HG03139 (cell line): ENCODE measurements at regions not wholly inside any gene's neighbourhood (a gene's known extent, or its start where the extent isn't known, plus 50 kb on each side); places are given as distances from the start of the nearest gene placed in this dataset.
"Not testable (repeated sequence)": the region's sequence is repeated elsewhere in the genome, so short reads cannot be mapped to it uniquely, and the experiment has no call there.

Experiments used
- ATAC-seq: cut with Tn5 transposase; IDR thresholded peaks from one replicate; pipeline ENCODE4 v1.9.1; 2021; ENCODE audit not compliant: unreplicated experiment

- no peak for ATAC-seq
Measured at GRCh38 chr10:7108141-7108540, 302.7 kb downstream of the SFMBT2 start.

- no peak for ATAC-seq
Measured at GRCh38 chr10:7107285-7107684, 303.5 kb downstream of the SFMBT2 start.

- ATAC-seq: not testable (repeated sequence)
Measured at GRCh38 chr10:7104379-7104778, 306.5 kb downstream of the SFMBT2 start.

- peak; percentile 61 for ATAC-seq
Measured at GRCh38 chr10:7102557-7103349, 308.1 kb downstream of the SFMBT2 start.

- ATAC-seq: no peak
Measured at GRCh38 chr10:7102084-7102483, 308.8 kb downstream of the SFMBT2 start.

- no peak for ATAC-seq
Measured at GRCh38 chr10:7101451-7101850, 309.4 kb downstream of the SFMBT2 start.

- ATAC-seq: no peak
Measured at GRCh38 chr10:7100032-7100702, 310.7 kb downstream of the SFMBT2 start.

GRCh38 chr10:7098160-7098762, 312.6 kb downstream of the SFMBT2 start:
- no peak for ATAC-seq

DNA sequence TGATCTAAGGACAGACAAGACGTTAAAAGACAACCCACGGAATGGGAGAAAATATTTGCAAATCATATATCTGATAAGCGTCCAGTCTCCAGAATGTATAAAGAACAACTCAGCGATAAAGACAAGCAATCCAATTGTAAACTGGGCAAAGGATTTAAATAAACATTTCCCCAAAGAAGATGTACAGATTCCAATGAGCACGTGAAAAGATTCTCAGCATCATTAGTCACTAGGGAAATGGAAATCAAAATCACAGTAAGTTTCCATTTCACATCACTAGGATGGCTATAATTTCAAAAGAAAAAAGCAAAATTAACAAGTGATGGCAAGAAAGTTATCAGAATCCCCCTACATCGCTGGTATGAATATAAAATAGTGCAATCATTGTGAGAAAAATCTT, 316.1 kb downstream of the SFMBT2 start:
- no peak for ATAC-seq

- ATAC-seq: no peak
Measured at GRCh38 chr10:7093368-7093767, 317.5 kb downstream of the SFMBT2 start.

GRCh38 chr10:7092603-7093002, 318.2 kb downstream of the SFMBT2 start:
- no peak for ATAC-seq

DNA sequence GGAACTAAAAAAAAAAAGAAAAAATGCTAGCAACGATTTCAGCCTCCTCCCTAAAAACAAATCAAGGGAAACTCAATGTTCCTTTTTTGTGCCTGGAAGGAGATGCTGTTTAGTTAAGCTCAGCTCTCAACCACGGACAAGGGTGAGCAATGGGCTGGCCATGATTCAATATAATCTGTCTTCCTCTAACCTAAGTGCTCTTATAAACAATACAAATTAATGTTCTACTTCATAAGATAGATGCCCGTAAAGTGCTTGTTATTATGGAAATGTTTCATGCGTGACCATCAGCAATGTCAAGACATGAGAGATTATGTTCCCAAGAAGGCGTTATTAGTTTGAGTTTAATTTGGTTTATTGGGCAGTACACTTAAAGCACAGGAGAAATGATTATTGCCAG, 320.3 kb downstream of the SFMBT2 start:
- no peak for ATAC-seq

DNA sequence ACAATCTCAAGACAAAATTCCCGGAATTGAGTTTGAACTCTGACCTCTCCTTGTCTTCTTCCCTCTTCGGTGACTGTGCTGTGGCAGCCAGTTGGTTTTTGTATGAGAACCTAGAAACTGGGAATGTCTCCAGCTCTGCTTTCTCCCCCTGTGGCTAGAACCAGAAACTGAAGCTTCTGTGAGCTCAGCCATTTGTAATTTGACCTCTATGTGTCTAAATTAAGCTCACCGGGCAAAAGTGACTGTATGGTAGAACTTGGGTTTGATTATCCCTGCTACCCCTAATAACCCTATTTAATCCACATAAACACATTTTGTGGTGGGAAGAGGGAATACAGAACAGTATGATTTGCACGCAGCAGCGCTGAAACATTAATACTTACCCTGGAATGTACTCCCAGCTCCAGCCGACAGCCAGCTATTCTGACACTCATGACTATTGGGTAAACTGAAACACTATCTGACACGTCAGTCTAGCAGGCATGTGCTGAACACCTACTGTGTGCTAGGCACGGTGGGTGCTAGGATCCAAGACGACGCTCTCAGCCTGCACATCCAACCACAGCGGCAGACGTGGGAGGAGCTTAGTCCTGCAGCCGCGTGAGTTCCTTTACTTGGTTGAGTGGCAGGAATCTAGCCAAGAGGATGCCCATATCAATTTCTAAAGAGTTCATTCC, 324.8 kb downstream of the SFMBT2 start:
- ATAC-seq: no peak

DNA sequence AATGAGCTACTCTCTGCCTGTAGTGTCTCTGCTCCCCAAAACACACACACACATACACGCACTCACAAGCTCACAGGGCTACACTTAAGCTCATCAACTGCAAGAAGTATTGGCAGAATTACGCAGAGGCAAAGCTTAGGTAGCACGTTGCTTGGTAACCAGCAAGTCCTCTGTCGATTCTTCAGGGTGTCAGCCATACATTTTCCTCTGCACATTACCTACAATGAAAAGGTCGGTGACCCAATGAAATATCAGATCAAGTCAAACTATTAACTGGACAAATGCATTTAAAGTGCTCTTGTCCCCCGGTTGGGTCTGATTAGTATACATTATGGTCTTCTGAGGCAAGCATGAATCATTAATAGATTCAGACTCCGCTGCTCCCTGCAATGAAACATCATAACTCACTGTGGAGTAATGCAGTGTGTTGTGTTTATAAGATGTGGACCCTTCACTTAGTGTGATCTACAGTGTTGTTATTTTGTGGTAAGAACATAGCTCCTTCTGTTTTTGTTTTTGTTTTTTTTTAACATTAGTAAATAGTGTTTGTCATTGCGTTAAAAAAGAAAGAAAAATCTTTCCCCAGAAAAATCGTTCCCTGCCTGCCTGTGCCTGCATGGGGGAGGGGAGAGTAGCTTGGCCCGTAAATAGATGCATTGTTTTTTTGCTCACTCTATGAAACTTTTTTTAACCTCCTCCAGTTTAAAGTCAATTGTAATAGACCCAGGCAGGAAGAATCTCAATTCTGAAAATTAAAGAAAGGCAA, 325.5 kb downstream of the SFMBT2 start:
- no peak for ATAC-seq

DNA sequence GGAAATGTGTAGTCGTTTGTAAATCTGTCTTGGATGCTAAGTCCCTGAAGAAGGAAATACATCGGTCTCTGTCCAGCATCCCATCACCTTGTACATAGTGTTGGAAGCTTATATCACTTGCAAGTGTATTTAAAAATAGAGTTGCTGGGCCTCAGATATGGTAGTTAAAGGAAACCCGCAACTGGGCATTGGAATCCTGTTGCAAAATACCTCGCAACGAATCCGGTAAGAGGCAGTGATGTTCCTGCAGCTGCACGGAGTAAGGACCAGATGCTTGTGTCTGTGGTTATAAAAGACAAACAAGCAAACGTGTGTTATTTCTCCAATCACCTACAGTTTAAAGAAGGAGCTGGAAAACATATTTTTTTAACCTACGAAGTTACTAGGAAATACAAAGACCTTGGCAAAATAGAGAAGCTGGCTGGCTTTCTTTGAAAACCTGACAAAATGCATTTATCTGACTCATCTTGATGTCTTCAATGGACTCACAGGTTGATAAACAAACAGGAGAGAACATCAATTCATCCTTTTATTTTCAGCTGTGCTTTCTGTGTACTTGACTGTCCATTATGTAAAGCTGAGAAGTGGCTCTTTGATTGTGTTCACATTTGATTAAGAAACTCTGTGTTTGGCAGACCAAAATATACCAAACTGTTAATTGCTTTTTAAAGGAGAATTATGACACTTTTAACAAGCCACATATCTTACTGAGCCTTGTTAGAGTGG, 326.4 kb downstream of the SFMBT2 start:
- ATAC-seq: no peak

GRCh38 chr10:7082967-7083366, 327.9 kb downstream of the SFMBT2 start:
- ATAC-seq: no peak

- no peak for ATAC-seq
Measured at GRCh38 chr10:7077880-7078279, 333.0 kb downstream of the SFMBT2 start.

GRCh38 chr10:7075851-7076250, 335.0 kb downstream of the SFMBT2 start:
- no peak for ATAC-seq

DNA sequence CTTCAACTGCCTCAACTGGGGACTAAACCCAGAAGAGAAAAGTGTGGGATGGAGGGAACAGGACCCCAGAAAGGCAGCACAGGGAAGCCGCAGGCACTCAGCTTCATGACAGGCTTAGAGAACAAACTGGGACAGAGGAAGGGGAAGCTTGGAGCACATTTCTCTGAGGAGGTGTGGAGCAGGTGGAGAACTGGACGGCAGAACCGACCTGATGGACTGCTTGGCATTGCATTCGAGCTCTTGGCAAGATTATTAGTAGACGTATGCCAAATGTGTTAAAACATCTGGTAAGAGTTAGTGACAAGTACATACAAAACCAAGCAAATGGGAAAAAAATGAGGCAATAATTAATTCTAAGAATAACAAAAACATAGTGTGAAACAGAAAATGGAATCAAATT, 335.7 kb downstream of the SFMBT2 start:
- no peak for ATAC-seq

DNA sequence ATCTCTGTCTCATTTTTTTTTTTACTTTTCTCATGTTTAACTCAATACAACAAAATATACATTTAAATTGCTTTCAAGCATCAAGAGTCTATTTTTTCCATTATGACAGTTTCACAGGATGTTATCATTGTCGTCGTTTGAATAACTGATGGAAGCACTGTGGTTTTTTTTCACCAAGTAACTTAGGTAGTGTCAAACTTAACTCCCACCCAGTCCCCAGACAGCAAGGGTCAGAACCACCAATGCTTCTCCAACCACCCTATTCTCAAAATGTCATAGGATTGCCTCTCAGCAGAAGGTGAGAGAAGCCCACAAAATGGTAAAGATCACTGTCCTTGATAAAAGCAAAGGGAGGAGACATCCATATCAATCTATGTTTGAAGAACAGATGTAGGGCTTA, 339.4 kb downstream of the SFMBT2 start:
- no peak for ATAC-seq
